Vagina (tissue), 2 donors: ENCODE measurements at regions not wholly inside any gene's neighbourhood (a gene's known extent, or its start where the extent isn't known, plus 50 kb on each side); places are given as distances from the start of the nearest gene placed in this dataset.

Experiments
- POLR2A ChIP-seq, 2 donors: fragments of 450-650 bp; IDR thresholded peaks; one replicate each; pipeline ENCODE4 v1.6.1; 2017; ENCODE audit warnings: antibody characterized with exemption in 2 of 2, mild to moderate bottlenecking in 2 of 2, moderate library complexity in 2 of 2
- TF ChIP-seq, protein P1 (sequence below), 3 experiments: fragments of 450-650 bp in 2 of 3; fragments of 200-600 bp in 1 of 3; sonication (generic) in 1 of 3; IDR thresholded peaks; one replicate each; pipeline ENCODE4 v1.5.1; 2017 to 2019; ENCODE audit warnings: antibody characterized with exemption in 3 of 3, mild to moderate bottlenecking in 2 of 3, moderate library complexity in 2 of 3

- TF ChIP-seq, protein P1, sequence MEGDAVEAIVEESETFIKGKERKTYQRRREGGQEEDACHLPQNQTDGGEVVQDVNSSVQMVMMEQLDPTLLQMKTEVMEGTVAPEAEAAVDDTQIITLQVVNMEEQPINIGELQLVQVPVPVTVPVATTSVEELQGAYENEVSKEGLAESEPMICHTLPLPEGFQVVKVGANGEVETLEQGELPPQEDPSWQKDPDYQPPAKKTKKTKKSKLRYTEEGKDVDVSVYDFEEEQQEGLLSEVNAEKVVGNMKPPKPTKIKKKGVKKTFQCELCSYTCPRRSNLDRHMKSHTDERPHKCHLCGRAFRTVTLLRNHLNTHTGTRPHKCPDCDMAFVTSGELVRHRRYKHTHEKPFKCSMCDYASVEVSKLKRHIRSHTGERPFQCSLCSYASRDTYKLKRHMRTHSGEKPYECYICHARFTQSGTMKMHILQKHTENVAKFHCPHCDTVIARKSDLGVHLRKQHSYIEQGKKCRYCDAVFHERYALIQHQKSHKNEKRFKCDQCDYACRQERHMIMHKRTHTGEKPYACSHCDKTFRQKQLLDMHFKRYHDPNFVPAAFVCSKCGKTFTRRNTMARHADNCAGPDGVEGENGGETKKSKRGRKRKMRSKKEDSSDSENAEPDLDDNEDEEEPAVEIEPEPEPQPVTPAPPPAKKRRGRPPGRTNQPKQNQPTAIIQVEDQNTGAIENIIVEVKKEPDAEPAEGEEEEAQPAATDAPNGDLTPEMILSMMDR (IDR thresholded peaks at IDR 0.05), result no peak
- TF ChIP-seq POLR2A (IDR thresholded peaks at IDR 0.05), result no peak
These were observed 251.3 kb upstream of the ETAA1 start for GRCh38 chr2:67145851-67146250.
